Panc1 (cell line): ENCODE measurements at regions not wholly inside any gene's neighbourhood (a gene's known extent, or its start where the extent isn't known, plus 50 kb on each side); places are given as distances from the start of the nearest gene placed in this dataset.

ENCODE experiments used
- ATAC-seq: fragments of 200-7000 bp; cut with Tn5 transposase; 2 replicates; pipeline ENCODE4 v1.9.1; 2020; ENCODE audit warnings: mild to moderate bottlenecking, moderate library complexity
- BruUV-seq: library from RNA; stranded (reverse); fragments of 400-500 nt; replicated peaks from 2 replicates; lab custom pipeline; 2021; lab: Mats Ljungman, UMichigan
- CTCF ChIA-PET: fragments of 300-600 bp; sonication (Branson Sonifier 250); formaldehyde crosslinking; loops from one replicate; lab custom pipeline; 2022; ENCODE audit warnings: antibody characterized with exemption; lab: Charles Lee
- POLR2A ChIA-PET: fragments of 300-600 bp; sonication (Branson Sonifier 250); formaldehyde crosslinking; loops from one replicate; lab custom pipeline; 2022; ENCODE audit warnings: antibody characterized with exemption; lab: Charles Lee
- DNase-seq: peaks from one replicate; pipeline ENCODE4 v3.0.0-alpha.2; 2010; ENCODE audit warnings: low read depth, low spot score
- H3K27ac ChIP-seq: 2 replicates; pipeline ENCODE4 v1.5.1; 2011; ENCODE audit warnings: mild to moderate bottlenecking, low read length, inconsistent platforms
- H3K27me3 ChIP-seq: fragments of 200-500 bp; sonication (Bioruptor generic); 2 replicates; pipeline ENCODE4 v1.6.0; 2014; ENCODE audit warnings: low read length, inconsistent platforms; ENCODE audit not compliant: control insufficient read depth, insufficient read depth
- H3K36me3 ChIP-seq: fragments of 200-500 bp; sonication (Bioruptor generic); 2 replicates; pipeline ENCODE4 v1.5.1; 2014; ENCODE audit warnings: inconsistent platforms, mild to moderate bottlenecking, low read length, moderate library complexity; ENCODE audit not compliant: control insufficient read depth, insufficient read depth
- H3K4me1 ChIP-seq: 2 replicates; pipeline ENCODE4 v1.5.1; 2011; ENCODE audit warnings: inconsistent platforms, mild to moderate bottlenecking, low read length, moderate library complexity; ENCODE audit not compliant: control insufficient read depth, insufficient read depth
- H3K4me3 ChIP-seq, 2 experiments: 2 replicates each; pipeline ENCODE4 v1.5.1; 2011 to 2012; ENCODE audit warnings: low read depth in 2 of 2, low read length in 2 of 2, mild to moderate bottlenecking in 2 of 2, inconsistent platforms in 1 of 2, moderate library complexity in 1 of 2
- H3K9me3 ChIP-seq: fragments of 200-500 bp; sonication (Bioruptor generic); 2 replicates; pipeline ENCODE4 v1.5.1; 2014; ENCODE audit warnings: low read depth, mild to moderate bottlenecking, inconsistent platforms, low read length, moderate library complexity; ENCODE audit not compliant: control insufficient read depth, insufficient read depth
- POLR2AphosphoS5 ChIP-seq: IDR thresholded peaks from 2 replicates; pipeline ENCODE4 v1.6.1; 2012; ENCODE audit warnings: mild to moderate bottlenecking, low read depth, low read length, moderate library complexity
- REST ChIP-seq, 2 experiments: IDR thresholded peaks; 2 replicates each; pipeline ENCODE4 v1.6.1; 2011 to 2012; ENCODE audit warnings: low read depth in 2 of 2, control low read depth in 1 of 2, low read length in 1 of 2, mild to moderate bottlenecking in 1 of 2, moderate library complexity in 1 of 2; ENCODE audit not compliant: insufficient read depth in 1 of 2
- SIN3A ChIP-seq: IDR thresholded peaks from 2 replicates; pipeline ENCODE4 v1.6.1; 2012; ENCODE audit warnings: low read depth, mild to moderate bottlenecking, low read length, moderate library complexity, borderline replicate concordance; ENCODE audit not compliant: insufficient read depth
- TCF7L2 ChIP-seq: IDR thresholded peaks from 2 replicates; pipeline ENCODE4 v1.6.1; 2011; ENCODE audit warnings: mild to moderate bottlenecking, low read depth, low read length, inconsistent platforms
- in situ Hi-C: cut with HindIII; loops from 2 replicates; pipeline ENCODE4 v1.10.0; 2016; ENCODE audit warnings: low sequenced_read_pairs, low pct_unique_long_range_greater_than_20kb
- intact Hi-C: fragments of 100-400 bp; cut with micrococcal nuclease; formaldehyde crosslinking; loops from one replicate; pipeline ENCODE4 v1.10.0; 2022; ENCODE audit not compliant: unreplicated experiment
- TF ChIP-seq, protein P1 (sequence below): fragments of 450-650 bp; IDR thresholded peaks from 2 replicates; pipeline ENCODE4 v1.5.1; 2017; ENCODE audit warnings: mild to moderate bottlenecking

- ChIA-PET POLR2A (no interaction called here), CTCF (no interaction called here)
- H3K27ac ChIP-seq: no peak overlapping the region
- TF ChIP-seq TCF7L2: no peak
- TF ChIP-seq, protein P1, sequence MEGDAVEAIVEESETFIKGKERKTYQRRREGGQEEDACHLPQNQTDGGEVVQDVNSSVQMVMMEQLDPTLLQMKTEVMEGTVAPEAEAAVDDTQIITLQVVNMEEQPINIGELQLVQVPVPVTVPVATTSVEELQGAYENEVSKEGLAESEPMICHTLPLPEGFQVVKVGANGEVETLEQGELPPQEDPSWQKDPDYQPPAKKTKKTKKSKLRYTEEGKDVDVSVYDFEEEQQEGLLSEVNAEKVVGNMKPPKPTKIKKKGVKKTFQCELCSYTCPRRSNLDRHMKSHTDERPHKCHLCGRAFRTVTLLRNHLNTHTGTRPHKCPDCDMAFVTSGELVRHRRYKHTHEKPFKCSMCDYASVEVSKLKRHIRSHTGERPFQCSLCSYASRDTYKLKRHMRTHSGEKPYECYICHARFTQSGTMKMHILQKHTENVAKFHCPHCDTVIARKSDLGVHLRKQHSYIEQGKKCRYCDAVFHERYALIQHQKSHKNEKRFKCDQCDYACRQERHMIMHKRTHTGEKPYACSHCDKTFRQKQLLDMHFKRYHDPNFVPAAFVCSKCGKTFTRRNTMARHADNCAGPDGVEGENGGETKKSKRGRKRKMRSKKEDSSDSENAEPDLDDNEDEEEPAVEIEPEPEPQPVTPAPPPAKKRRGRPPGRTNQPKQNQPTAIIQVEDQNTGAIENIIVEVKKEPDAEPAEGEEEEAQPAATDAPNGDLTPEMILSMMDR: no peak
- H3K9me3 ChIP-seq: no peaks in the 10 kb centered on the region
- H3K4me1 ChIP-seq: no peaks in the 10 kb centered on the region
- no TSS peak for BruUV-seq
- in situ Hi-C loops (no loop called here), intact Hi-C loops (no loop called here)
- DNase-seq (no peak), ATAC-seq (no peak)
- H3K36me3 ChIP-seq: no peaks in the 10 kb centered on the region
- H3K27me3 ChIP-seq: no peaks in the 10 kb centered on the region
- no peak overlapping the region for H3K4me3 ChIP-seq
Measured at GRCh38 chr5:31113101-31113500, 80.4 kb upstream of the CDH6 start.

- TF ChIP-seq REST (IDR thresholded peaks at IDR 0.05; ENCODE audit: insufficient read depth in 1 of 2, low read depth in 2 of 2, low read length in 1 of 2): no peak
- TF ChIP-seq TCF7L2: no peak
- ChIA-PET POLR2A (no interaction called here), CTCF (no interaction called here)
- DNase-seq: no peak
- intact Hi-C loops (no loop called here), in situ Hi-C loops (no loop called here)
- no peak overlapping the region for H3K27ac ChIP-seq
- H3K4me3 ChIP-seq: no peak overlapping the region
- no peaks in the 10 kb centered on the region for H3K36me3 ChIP-seq
- no TSS peak for BruUV-seq
- no peaks in the 10 kb centered on the region for H3K27me3 ChIP-seq
- no peaks in the 10 kb centered on the region for H3K4me1 ChIP-seq
- no peaks in the 10 kb centered on the region for H3K9me3 ChIP-seq
- no peak for ATAC-seq
Measured at GRCh38 chr5:31107091-31107518, 86.4 kb upstream of the CDH6 start.

- Histone ChIP-seq H3K4me1 (no peaks in the 10 kb centered on the region), H3K4me3 (no peak overlapping the region), H3K36me3 (no peaks in the 10 kb centered on the region), H3K9me3 (no peaks in the 10 kb centered on the region), H3K27me3 (no peaks in the 10 kb centered on the region), H3K27ac (no peak overlapping the region)
- ChIA-PET POLR2A (no interaction called here), CTCF (no interaction called here)
- intact Hi-C loops: no loop called here
- no peak for DNase-seq
- ATAC-seq: no peak
- in situ Hi-C loops: no loop called here
- BruUV-seq: no TSS peak
- no peak for TF ChIP-seq SIN3A
- no peak for TF ChIP-seq TCF7L2
- TF ChIP-seq REST (IDR thresholded peaks at IDR 0.05; ENCODE audit: insufficient read depth in 1 of 2, low read depth in 2 of 2, low read length in 1 of 2): no peak
- no peak for TF ChIP-seq POLR2AphosphoS5
- TF ChIP-seq, protein P1: no peak
Measured at GRCh38 chr5:31106691-31107090, 86.8 kb upstream of the CDH6 start.
